DMS114 treated with DMSO at 0.1 percent for 48 hours (cell line): ENCODE measurements at regions not wholly inside any gene's neighbourhood (a gene's known extent, or its start where the extent isn't known, plus 50 kb on each side); places are given as distances from the start of the nearest gene placed in this dataset.

Experiments used
- DNase-seq: peaks from one replicate; lab custom pipeline; 2025; ENCODE audit not compliant: unreplicated experiment; lab: John Stamatoyannopoulos, UW

GRCh38 chr22:49589811-49590210 is 237.9 kb downstream of the BRD1 start:
- no peak for DNase-seq

- no peak for DNase-seq
Observed at GRCh38 chr22:49589301-49589700, 238.4 kb downstream of the BRD1 start.

GRCh38 chr22:49588739-49589138 is 238.9 kb downstream of the BRD1 start:
- DNase-seq: no peak

GRCh38 chr22:49587987-49588386 is 239.7 kb downstream of the BRD1 start:
- DNase-seq: no peak

GRCh38 chr22:49587421-49587820 is 240.3 kb downstream of the BRD1 start:
- no peak for DNase-seq

- no peak for DNase-seq
Observed at GRCh38 chr22:49586873-49587272, 240.8 kb downstream of the BRD1 start.

GRCh38 chr22:49586244-49586748 is 241.4 kb downstream of the BRD1 start:
- DNase-seq: no peak

GRCh38 chr22:49585461-49586243 is 242.0 kb downstream of the BRD1 start:
- DNase-seq: no peak

GRCh38 chr22:49583886-49584505 is 243.7 kb downstream of the BRD1 start:
- DNase-seq: no peak

- DNase-seq: no peak
Observed at GRCh38 chr22:49583341-49583740, 244.3 kb downstream of the BRD1 start.

- DNase-seq: no peak
Observed at GRCh38 chr22:49582678-49583077, 245.0 kb downstream of the BRD1 start.

GRCh38 chr22:49582181-49582580 is 245.5 kb downstream of the BRD1 start:
- DNase-seq: no peak

GRCh38 chr22:49580024-49580423 is 247.6 kb downstream of the BRD1 start:
- DNase-seq: no peak

GRCh38 chr22:49577168-49578060 is 250.3 kb downstream of the BRD1 start:
- no peak for DNase-seq

GRCh38 chr22:49576241-49577141 is 251.2 kb downstream of the BRD1 start:
- no peak for DNase-seq

- DNase-seq: no peak
Observed at GRCh38 chr22:49575703-49576081, 252.0 kb downstream of the BRD1 start.

- DNase-seq: no peak
Observed at GRCh38 chr22:49574881-49575702, 252.6 kb downstream of the BRD1 start.

- DNase-seq: no peak
Observed at GRCh38 chr22:49574205-49574880, 253.3 kb downstream of the BRD1 start.

GRCh38 chr22:49573109-49573765 is 254.4 kb downstream of the BRD1 start:
- DNase-seq: no peak
